ENCODE measurements at regions not wholly inside any gene's neighbourhood (a gene's known extent, or its start where the extent isn't known, plus 50 kb on each side); places are given as distances from the start of the nearest gene placed in this dataset.

DNA sequence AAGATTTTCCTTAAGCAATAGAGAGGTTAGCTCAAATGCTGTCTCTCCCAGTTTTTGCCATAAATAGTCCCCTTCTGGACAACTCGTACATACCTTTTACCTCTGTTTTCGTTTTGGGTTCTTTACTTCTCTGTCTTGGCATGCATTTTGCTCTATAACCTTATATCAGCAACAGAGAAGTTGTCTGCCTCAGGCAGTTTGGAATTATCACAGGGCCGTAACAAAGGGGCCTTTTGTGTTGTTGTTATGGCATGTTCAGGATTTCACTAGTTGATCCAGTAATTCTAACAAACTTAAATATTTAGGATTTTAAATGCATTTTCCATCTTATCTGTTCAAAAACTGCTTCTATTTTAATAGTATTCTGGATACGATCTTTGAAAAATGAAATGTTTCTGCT is 259.8 kb downstream of the CD109 start:
- TF ChIP-seq, protein P1, sequence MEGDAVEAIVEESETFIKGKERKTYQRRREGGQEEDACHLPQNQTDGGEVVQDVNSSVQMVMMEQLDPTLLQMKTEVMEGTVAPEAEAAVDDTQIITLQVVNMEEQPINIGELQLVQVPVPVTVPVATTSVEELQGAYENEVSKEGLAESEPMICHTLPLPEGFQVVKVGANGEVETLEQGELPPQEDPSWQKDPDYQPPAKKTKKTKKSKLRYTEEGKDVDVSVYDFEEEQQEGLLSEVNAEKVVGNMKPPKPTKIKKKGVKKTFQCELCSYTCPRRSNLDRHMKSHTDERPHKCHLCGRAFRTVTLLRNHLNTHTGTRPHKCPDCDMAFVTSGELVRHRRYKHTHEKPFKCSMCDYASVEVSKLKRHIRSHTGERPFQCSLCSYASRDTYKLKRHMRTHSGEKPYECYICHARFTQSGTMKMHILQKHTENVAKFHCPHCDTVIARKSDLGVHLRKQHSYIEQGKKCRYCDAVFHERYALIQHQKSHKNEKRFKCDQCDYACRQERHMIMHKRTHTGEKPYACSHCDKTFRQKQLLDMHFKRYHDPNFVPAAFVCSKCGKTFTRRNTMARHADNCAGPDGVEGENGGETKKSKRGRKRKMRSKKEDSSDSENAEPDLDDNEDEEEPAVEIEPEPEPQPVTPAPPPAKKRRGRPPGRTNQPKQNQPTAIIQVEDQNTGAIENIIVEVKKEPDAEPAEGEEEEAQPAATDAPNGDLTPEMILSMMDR (IDR thresholded peaks at IDR 0.05; ENCODE audit: low read depth, low read length, missing control alignments) = no peak
- DNase-seq (ENCODE audit: low read depth) = no peak
- H3K4me3 ChIP-seq (ENCODE audit: low read depth, low read length) = no peak overlapping the region
- in situ Hi-C loops (cut with HindIII; ENCODE audit: low sequenced_read_pairs) = loop anchor here (25.0 kb wide), 1 partner anchor 1257 kb away; the partner anchor contains the start of gene COL12A1

DNA sequence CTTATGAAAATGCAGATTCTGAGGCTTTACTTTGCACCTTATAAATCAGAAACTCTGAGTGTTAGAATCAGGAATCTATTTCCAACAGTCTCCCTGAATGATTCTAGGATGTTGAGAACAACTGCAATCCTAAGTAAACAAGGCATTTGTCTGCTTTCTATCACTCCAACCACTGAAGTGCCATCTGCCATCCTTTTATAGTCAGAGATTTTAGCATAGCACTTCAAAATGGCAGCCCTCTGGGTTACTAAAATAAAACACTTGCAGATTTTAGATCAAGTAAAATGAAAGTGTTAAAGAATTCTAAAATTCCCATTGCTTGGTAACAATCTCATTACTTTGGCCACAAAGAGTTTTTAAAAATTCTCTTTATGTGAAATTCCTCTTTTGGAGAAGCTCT is 258.9 kb downstream of the CD109 start:
- TF ChIP-seq, protein P1 (IDR thresholded peaks at IDR 0.05; ENCODE audit: low read depth, low read length, missing control alignments) = no peak
- no peak overlapping the region for H3K4me3 ChIP-seq (ENCODE audit: low read depth, low read length)
- no peak for DNase-seq (ENCODE audit: low read depth)
- in situ Hi-C loops (cut with HindIII; ENCODE audit: low sequenced_read_pairs) = loop anchor here (25.0 kb wide), 1 partner anchor 1257 kb away; the partner anchor contains the start of gene COL12A1

DNA sequence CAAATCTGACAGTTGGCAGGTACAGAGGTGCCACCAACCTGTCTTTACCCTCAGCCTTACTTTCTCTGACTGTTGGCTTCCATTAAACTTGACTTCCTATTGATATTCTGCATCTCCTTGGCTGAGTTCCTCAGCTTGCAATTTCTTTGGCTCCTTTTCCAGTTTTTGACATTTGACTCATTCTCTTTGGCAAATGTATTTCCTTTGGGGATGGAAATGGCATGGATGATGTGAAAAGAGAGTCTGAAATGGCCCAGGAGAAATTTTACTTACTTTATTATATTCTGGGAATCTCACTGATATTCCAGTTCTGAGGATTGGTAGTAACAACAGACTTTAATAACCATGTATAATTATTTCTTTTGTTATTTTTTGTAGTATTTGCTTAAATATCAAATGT is 255.2 kb downstream of the CD109 start:
- no peak overlapping the region for H3K4me3 ChIP-seq (ENCODE audit: low read depth, low read length)
- in situ Hi-C loops (cut with HindIII; ENCODE audit: low sequenced_read_pairs) = loop anchor here (25.0 kb wide), 1 partner anchor 1261 kb away; the partner anchor contains the start of gene COL12A1
- no peak for DNase-seq (ENCODE audit: low read depth)
- TF ChIP-seq, protein P1 (IDR thresholded peaks at IDR 0.05; ENCODE audit: low read depth, low read length, missing control alignments) = no peak

DNA sequence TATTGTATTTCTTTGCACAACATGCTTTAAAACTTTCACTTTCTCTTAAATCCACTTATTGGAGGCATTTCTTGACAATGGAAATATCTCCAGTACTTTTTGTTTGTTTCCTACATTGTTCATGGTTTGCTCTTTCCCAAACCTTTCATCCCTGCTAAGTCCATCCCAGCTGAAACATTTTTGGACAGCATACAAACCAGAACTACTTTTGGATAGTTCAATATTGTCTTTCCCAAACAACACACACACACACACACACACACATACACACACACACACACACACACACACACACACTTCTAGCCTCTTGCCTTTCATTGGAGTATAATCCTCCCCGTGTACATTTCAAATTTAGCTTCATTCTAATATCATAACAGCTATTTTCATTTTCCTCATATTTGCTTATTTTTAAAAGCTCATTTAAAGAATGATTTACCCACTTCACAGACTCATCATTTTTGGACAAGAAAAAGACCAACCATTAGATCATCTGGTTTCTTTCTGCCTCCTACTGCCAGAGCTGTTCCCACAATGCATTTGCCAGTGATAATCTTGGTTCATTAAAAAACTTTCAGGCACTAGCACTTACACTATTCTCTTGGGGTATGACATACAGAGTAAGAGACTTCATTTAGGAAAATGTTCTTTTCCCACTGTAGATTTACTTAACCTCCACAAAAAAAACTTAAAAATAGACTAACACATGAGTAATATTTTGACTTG is 248.1 kb downstream of the CD109 start:
- TF ChIP-seq, protein P1 (IDR thresholded peaks at IDR 0.05; ENCODE audit: low read depth, low read length, missing control alignments) = no peak
- no peak for DNase-seq (ENCODE audit: low read depth)
- in situ Hi-C loops (cut with HindIII; ENCODE audit: low sequenced_read_pairs) = no loop called here

DNA sequence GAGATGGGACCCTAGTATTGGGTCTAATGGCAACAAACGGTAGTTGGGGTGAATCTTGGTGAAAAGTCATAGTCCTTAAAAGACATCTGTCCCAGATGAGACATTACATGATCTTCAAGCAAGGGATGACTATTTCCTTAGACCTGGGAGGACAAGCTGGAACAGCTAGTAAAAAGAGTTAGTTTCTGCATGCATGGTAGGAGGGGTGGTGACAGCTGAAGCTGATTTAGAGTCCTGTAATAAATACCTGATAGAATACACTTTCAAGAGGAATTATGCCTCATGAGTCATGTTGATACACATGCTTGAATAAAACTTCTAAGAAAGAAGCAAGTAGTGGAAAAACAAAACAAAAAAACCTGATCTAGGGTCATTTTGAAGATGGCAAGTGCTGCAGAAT is 247.4 kb downstream of the CD109 start:
- DNase-seq (ENCODE audit: low read depth) = no peak
- in situ Hi-C loops (cut with HindIII; ENCODE audit: low sequenced_read_pairs) = no loop called here
- TF ChIP-seq, protein P1 (IDR thresholded peaks at IDR 0.05; ENCODE audit: low read depth, low read length, missing control alignments) = no peak
- H3K4me3 ChIP-seq (ENCODE audit: low read depth, low read length) = no peak overlapping the region

More for the DNA sequence above, 248.1 kb downstream of the CD109 start:
- no peak overlapping the region for H3K4me3 ChIP-seq (ENCODE audit: low read depth, low read length)

DNA sequence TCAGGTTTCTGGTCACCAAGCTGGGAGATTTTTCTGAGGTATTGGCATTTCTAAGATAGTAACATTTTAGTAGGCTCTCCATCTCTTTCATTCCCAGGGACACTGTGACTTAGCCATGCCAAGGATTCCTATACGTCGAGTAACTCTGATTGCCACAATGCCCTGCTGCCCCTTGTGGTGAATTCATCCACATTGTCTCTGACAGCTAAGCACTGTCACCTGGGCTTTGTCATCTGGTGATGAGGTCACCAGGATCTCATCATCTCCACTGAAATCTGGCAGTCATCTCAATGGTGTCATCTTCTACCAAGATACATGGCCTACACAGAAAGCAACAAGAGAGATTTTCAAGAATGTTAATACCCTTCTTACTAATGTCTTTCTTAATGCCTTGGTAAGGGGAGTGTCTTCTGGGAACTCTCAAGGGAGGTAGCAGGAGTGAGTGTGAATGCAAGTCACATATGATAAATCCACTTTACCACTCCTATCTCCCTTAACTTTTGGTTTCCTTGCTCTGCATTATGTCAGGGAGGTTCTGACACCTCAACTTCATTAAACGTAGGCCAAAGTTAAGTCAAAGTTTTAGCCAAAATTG is 246.7 kb downstream of the CD109 start:
- no peak for DNase-seq (ENCODE audit: low read depth)
- TF ChIP-seq, protein P1 (IDR thresholded peaks at IDR 0.05; ENCODE audit: low read depth, low read length, missing control alignments) = peak; percentile 9
- in situ Hi-C loops (cut with HindIII; ENCODE audit: low sequenced_read_pairs) = no loop called here
- no peak overlapping the region for H3K4me3 ChIP-seq (ENCODE audit: low read depth, low read length)
